ENCODE measurements at regions not wholly inside any gene's neighbourhood (a gene's known extent, or its start where the extent isn't known, plus 50 kb on each side); places are given as distances from the start of the nearest gene placed in this dataset.

DNA sequence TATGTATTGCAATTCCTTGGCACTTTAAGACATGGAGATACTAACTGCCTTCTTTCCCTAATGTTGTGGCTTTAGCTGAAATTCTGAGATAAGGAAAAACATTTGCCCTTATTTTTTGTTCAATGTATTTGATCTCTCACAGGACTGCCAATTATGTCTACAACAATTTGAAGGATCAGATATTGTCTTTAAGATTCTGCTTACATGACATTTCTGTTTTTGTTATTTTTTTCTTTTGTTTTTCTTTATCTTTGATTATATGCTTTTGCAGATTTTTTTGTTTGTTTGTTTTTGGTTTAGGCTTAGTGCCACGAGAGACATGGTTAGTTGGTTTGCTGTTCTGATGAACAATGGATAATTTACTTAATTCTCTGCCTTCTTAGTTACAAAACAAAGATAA lies 303.3 kb downstream of the TECRL start:
- TF ChIP-seq POLR2A (IDR thresholded peaks at IDR 0.05) (no peak), POLR2AphosphoS5 (IDR thresholded peaks at IDR 0.05) (no peak), CTCF (IDR thresholded peaks at IDR 0.05) (no peak), EP300 (IDR thresholded peaks at IDR 0.05; ENCODE audit: low read depth) (no peak)
